NB4 (cell line): ENCODE measurements at regions not wholly inside any gene's neighbourhood (a gene's known extent, or its start where the extent isn't known, plus 50 kb on each side); places are given as distances from the start of the nearest gene placed in this dataset.

Source experiments
- CTCF ChIP-seq: IDR thresholded peaks from one replicate; pipeline ENCODE4 v1.5.1; 2012; ENCODE audit warnings: low read depth, low read length
- MYC ChIP-seq: IDR thresholded peaks from 2 replicates; pipeline ENCODE4 v1.6.1; 2011; ENCODE audit warnings: low read depth, low read length
- POLR2A ChIP-seq: IDR thresholded peaks from 2 replicates; pipeline ENCODE4 v1.6.1; 2011; ENCODE audit warnings: mild to moderate bottlenecking; ENCODE audit not compliant: insufficient read length; ENCODE audit errors: extremely low read depth

DNA sequence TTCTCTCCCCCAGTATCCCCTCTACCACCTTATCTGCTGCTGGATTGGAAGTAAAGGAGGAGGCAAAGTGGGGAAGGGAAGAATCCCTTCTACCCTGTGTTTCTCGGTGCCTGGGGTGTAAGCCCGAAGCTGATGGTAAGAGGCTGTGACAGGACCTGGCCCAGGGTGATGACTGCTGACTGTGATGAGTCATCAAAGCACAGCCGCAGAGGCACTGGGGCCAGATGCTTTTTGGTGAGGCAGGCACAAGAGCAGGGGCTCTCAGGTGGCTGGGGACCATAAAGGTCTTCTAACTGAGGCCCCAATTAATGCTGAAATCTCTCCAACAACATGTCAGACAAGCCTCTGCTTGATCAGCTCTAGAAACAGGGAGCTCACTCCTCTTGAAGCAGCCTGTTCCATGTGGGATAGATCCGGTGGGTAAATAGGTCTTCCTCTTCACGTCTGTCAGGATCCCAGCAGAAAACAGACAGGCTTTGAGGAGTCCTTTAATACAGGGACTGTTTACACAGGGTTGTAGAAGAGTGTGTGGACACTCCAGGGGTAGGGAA, 86.1 kb upstream of the PCBD1 start:
- TF ChIP-seq POLR2A (no peak), CTCF (no peak), MYC (no peak)
